GM18868 (cell line): ENCODE measurements at regions not wholly inside any gene's neighbourhood (a gene's known extent, or its start where the extent isn't known, plus 50 kb on each side); places are given as distances from the start of the nearest gene placed in this dataset.
"Not testable (repeated sequence)": the region's sequence is repeated elsewhere in the genome, so short reads cannot be mapped to it uniquely, and the experiment has no call there.

Experiments used
- ATAC-seq: cut with Tn5 transposase; IDR thresholded peaks from one replicate; pipeline ENCODE4 v1.9.1; 2021; ENCODE audit warnings: mild to moderate bottlenecking, moderate library complexity; ENCODE audit not compliant: unreplicated experiment

GRCh38 chrX:85808217-85808616 lies 239.1 kb downstream of the CHM start:
- ATAC-seq, result no peak

GRCh38 chrX:85772391-85772790 lies 275.0 kb downstream of the CHM start:
- not testable (repeated sequence) for ATAC-seq

GRCh38 chrX:85765651-85766050 lies 281.7 kb downstream of the CHM start:
- no peak for ATAC-seq

DNA sequence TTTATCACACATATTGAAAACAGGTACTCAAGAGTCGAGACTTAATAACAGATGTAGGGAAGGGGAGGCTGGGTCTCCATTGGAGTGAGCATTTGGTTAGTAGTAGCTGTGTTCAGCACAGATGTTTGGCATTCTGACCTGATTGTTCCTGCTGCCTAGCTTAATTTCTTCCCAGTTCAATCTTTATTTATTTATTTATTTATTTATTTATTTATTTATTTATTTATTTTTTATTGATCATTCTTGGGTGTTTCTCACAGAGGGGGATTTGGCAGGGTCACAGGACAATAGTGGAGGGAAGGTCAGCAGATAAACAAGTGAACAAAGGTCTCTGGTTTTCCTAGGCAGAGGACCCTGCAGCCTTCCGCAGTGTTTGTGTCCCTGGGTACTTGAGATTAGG lies 324.3 kb downstream of the CHM start:
- not testable (repeated sequence) for ATAC-seq

DNA sequence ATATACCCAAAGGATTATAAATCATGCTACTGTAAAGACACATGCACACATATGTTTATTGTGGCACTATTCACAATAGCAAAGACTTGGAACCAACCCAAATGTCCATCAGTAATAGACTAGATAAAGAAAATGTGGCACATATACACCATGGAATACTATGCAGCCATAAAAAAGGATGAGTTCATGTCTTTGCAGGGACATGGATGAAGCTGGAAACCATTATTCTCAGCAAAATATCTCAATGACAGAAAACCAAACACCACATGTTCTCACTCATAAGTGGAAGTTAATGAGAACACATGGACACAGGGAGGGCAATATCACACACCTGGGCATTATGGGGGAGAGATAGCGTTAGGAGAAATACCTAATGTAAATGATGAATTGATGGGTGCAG lies 323.8 kb upstream of the POF1B start:
- not testable (repeated sequence) for ATAC-seq

DNA sequence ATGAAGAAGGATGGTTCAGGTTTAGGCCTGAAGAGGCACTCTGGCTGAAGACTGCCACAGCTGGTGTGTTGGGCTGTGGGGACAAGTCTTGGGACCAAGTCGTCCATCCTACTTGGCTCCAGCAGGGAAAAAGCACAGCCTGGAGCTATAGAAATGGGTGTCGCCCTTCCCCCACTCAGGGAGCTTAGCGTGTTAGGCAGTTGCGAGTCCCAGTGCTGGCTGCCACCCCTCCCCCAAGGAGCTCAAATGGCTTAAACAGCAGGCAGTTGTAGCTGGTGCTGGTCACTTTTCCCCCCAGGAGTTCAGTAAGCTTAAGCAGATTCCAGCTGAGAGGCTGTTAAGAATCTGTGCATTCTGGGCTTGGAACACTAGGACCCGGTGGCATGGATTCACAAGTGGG lies 319.5 kb upstream of the POF1B start:
- no peak for ATAC-seq

DNA sequence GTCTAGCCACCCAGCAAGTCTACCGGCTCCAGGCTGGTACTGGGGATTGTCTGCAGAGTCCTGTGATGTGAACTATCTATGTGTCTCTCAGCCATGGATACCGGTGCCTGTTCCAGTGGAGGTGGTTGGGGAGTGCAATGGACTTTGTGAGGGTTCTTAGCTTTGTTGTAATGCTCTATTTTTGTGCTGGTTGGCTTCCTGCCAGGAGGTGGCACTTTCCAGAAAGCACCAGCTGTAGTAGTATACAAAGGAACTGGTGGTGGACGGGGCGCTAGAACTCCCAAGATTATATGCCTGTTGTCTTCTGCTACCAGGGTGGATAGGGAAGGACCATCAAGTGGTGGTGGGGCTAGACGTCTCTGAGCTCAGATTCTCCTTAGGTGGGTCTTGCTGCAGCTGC lies 306.4 kb upstream of the POF1B start:
- ATAC-seq, result no peak

GRCh38 chrX:85666471-85666870 lies 287.0 kb upstream of the POF1B start:
- no peak for ATAC-seq

DNA sequence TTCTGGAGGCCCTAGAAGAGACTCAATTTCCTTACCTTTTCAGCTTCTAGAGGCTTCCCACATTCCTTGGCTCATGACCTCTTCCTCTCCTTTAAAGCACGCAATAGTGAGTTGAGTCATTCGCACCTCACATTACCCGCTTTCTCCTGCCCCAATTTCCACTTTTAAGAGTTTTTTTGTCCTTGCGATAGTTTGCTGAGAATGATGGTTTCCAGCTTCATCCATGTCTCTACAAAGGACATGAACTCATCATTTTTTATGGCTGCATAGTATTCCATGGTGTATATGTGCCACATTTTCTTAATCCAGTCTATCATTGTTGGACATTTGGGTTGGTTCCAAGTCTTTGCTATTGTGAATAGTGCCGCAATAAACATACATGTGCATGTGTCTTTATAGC lies 284.5 kb upstream of the POF1B start:
- ATAC-seq, result not testable (repeated sequence)

DNA sequence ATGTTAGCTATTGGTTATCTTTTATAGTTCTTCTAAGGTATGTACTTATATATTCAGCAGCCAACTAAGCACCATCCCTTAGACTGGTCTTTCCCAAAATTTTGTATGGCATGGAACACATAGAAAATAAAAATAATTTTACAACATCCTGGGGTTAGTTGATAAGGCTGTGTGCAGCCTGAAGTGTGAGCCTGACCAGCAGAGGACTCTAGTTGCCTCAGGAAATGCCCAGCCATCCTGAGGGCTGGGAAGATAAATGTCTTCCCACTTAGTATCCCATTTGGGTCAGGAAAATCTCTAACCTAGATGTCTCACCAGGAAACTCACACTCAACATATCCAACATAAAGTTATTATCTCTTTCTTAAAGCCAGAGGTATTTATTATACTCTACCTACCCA lies 251.4 kb upstream of the POF1B start:
- no peak for ATAC-seq

DNA sequence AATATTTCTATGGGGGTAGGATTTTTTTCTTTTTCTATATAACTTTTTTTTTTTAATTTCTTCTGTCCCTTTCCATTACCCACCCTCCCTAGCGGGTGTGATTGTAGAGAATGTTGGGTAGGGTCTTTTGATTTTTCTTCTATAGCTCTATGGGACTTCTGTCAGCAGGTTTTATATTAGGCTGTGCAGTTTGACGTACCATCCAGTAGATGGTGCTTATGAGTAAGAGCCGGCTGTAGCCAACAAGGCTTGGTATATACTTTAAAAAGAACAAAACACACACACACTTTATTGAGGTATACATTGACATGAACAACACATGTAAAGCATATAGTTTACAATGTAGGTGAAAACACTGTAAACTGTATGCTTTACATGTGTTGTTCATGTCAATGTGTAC lies 247.9 kb upstream of the POF1B start:
- peak; percentile 84 for ATAC-seq

- no peak for ATAC-seq
Measured at GRCh38 chrX:85622635-85623034, 243.2 kb upstream of the POF1B start.

DNA sequence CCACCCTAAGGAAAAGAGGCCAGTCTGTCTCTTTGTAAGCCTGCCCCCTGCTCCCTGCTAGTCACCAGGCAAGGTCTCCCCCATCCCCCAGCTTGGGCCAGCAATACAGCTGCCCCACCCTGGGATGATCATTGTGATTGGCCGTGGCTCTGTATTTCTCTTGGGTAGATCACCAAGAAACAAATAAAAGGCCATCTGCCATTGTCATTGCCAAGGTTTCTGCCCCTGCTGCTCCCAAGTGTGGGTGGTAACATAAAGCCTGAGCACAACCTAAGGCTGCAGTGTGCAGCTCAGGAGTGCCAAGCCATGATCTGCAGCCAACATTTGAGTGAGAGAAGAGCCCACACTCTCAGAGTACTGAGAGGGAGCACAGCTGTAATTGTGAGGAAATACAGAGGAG lies 241.0 kb upstream of the POF1B start:
- no peak for ATAC-seq

DNA sequence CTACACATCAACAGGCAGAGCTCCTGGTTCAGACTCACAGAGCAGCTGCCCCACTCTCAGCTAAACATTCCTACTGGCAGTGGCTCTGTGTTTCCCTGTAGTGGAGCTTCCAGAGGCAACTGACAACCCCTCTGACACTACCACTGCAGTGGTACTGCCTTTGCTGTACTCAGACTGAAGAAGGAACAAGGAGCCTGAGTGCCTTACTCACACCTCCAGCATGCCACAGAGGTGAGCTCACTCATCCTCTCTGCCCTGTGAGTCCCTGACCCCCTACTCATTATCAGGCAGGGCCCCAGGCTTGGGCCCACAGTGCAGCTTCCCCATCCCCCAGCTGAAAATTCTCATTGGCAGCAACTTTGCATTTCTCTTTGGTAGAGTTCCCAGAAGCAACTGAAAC lies 240.5 kb upstream of the POF1B start:
- no peak for ATAC-seq

GRCh38 chrX:85611926-85612325 lies 232.5 kb upstream of the POF1B start:
- no peak for ATAC-seq

GRCh38 chrX:85592980-85593379 lies 213.5 kb upstream of the POF1B start:
- ATAC-seq, result no peak

DNA sequence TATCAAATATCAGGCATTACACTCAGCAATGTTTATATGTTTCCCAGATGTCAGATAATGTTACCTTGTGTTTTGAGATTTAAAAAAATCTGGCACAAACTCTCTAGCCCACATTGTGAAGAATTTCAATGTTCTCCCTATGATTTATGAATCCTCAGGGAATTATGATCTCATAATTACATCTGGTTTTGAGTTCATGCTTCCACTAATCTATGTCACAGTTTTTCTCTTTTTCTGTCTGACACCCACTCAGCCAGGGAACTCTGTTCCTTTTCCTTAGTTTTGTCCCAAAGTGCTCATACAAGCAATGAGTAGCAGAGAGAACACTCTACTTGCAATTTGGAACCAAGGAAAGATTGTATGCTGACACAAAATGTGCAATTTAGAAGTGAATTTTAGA lies 212.1 kb upstream of the POF1B start:
- no peak for ATAC-seq

- ATAC-seq, result no peak
Measured at GRCh38 chrX:85590638-85591037, 211.2 kb upstream of the POF1B start.

DNA sequence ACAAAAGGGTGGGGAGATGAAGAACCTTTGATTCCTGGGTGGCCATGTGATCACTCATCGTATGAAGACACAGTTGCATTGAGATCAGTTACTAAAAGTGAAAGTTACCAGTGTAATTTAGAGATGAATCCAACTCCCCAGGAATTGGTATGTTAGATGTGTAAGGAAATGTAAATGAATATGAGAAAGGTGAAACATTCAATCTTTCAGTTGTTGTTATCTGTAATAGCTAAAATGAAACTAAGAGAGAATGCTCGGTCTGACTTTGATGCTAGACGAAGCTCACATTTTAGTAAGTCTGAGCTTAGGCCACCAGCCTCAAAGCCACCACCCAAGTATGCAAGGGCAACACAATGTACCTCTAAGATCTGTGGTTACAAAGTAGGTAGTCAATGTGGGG lies 194.3 kb upstream of the POF1B start:
- no peak for ATAC-seq

DNA sequence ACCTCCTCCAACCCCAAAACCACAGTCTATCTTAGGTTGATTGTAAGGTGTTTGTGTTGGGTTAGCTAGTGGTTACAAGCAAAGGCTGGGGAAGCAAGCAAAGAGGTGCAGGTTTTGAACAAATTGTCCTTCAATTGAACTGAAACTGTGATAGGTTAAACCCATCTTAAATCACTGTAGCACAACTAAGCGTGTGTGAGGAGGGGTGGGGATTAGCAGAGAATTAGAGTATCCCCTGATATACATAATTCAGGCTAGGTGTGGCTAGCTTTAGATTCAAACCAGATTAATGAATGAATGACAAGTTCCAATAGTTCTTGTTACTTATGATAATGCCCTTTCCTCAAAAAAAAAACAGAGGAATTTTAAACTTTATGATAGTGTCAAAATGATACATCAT lies 191.0 kb upstream of the POF1B start:
- ATAC-seq, result no peak

GRCh38 chrX:85569686-85570085 lies 190.2 kb upstream of the POF1B start:
- no peak for ATAC-seq

GRCh38 chrX:85569096-85569495 lies 189.6 kb upstream of the POF1B start:
- ATAC-seq, result no peak

DNA sequence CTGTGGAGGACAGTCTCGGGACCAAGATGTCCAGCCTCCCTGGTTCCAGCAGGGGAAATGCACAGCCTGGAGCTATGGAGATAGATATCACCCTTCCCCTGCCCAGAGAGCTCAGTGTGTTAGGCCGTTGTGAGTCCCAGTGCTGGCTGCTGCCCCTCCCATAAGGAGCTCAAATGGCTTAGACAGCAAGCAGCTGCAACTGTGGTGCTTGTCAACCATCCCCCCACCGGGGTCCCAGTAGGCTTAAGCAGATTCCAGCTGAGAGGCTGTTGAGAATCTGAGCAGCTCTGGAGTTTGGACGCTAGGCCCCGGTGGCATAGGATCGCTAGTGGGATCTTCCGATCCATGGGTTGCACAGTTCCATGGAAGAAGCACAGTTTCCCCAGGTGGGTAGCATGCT lies 181.8 kb upstream of the POF1B start:
- no peak for ATAC-seq

DNA sequence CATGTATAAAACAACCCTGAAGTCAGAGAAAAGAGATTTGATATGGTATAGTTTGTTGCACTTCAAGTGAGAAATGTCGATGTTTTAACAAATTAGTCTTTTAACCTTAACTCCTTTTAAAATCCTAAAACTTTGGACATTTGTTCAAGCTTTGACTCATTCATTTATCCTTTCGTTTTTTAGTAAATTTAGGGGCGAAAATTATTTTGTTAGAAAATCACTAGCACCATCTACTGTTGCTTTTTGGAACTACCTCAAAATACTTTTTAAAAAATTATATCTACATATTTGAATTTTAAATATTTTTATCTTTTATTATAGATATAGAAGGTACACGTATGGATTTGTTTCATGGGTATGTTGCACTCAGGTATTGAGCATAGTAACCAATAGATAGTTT lies 165.1 kb upstream of the POF1B start:
- no peak for ATAC-seq
